MM.1S (cell line): ENCODE measurements at regions not wholly inside any gene's neighbourhood (a gene's known extent, or its start where the extent isn't known, plus 50 kb on each side); places are given as distances from the start of the nearest gene placed in this dataset.

Experiments
- DNase-seq: peaks from one replicate; pipeline ENCODE4 v3.0.0-alpha.2; 2015
- H2AFZ ChIP-seq: fragments of 300-600 bp; sonication (generic); 2 replicates; pipeline ENCODE4 v1.6.0; 2016; ENCODE audit warnings: antibody characterized with exemption, low read length
- H3F3A ChIP-seq: fragments of 300-600 bp; sonication (generic); 2 replicates; pipeline ENCODE4 v1.6.1; 2016; ENCODE audit warnings: mild to moderate bottlenecking, antibody characterized with exemption, low read length, moderate library complexity, mixed read lengths; ENCODE audit not compliant: insufficient read depth
- H3K27ac ChIP-seq: fragments of 300-600 bp; sonication (generic); 2 replicates; pipeline ENCODE4 v1.5.1; 2016; ENCODE audit warnings: mild to moderate bottlenecking, low read length
- H3K27me3 ChIP-seq: fragments of 300-600 bp; sonication (generic); replicated peaks from 2 replicates; pipeline ENCODE4 v1.6.0; 2016; ENCODE audit warnings: low read length; ENCODE audit not compliant: insufficient read depth
- H3K36me3 ChIP-seq: fragments of 300-600 bp; sonication (generic); replicated peaks from 2 replicates; pipeline ENCODE4 v1.6.1; 2016; ENCODE audit warnings: mild to moderate bottlenecking, low read length, mixed read lengths; ENCODE audit not compliant: insufficient read depth
- H3K4me1 ChIP-seq: fragments of 300-600 bp; sonication (generic); 2 replicates; pipeline ENCODE4 v1.6.1; 2016; ENCODE audit warnings: low read length, mixed read lengths
- H3K4me2 ChIP-seq: fragments of 300-600 bp; sonication (generic); 2 replicates; pipeline ENCODE4 v1.6.0; 2016; ENCODE audit warnings: low read depth, low read length
- H3K4me3 ChIP-seq: fragments of 300-600 bp; sonication (generic); 2 replicates; pipeline ENCODE4 v1.5.1; 2016; ENCODE audit warnings: low read length, mixed read lengths
- H3K79me2 ChIP-seq: fragments of 300-600 bp; sonication (generic); 2 replicates; pipeline ENCODE4 v1.6.1; 2016; ENCODE audit warnings: mixed run types, low read length, mixed read lengths
- H3K9ac ChIP-seq: fragments of 300-600 bp; sonication (generic); 2 replicates; pipeline ENCODE4 v1.6.1; 2016; ENCODE audit warnings: low read length, mixed read lengths
- H3K9me2 ChIP-seq: fragments of 300-600 bp; sonication (generic); replicated peaks from 2 replicates; pipeline ENCODE4 v1.6.1; 2016; ENCODE audit warnings: mild to moderate bottlenecking, low read length, mixed read lengths; ENCODE audit not compliant: insufficient read depth
- H3K9me3 ChIP-seq: fragments of 300-600 bp; sonication (generic); replicated peaks from 2 replicates; pipeline ENCODE4 v1.6.1; 2016; ENCODE audit warnings: mild to moderate bottlenecking, low read length, mixed read lengths; ENCODE audit not compliant: insufficient read depth
- H4K20me1 ChIP-seq: fragments of 300-600 bp; sonication (generic); 2 replicates; pipeline ENCODE4 v1.6.1; 2016; ENCODE audit warnings: mild to moderate bottlenecking, low read length, moderate library complexity, mixed read lengths; ENCODE audit not compliant: insufficient read depth
- CTCF ChIP-seq: fragments of 300-600 bp; sonication (generic); IDR thresholded peaks from 2 replicates; pipeline ENCODE4 v1.5.1; 2016; ENCODE audit warnings: antibody characterized with exemption, low read length, mixed read lengths
- EZH2 ChIP-seq: fragments of 300-600 bp; sonication (generic); optimal IDR thresholded peaks from 2 replicates; pipeline ENCODE3; 2017; ENCODE audit warnings: low read depth, mild to moderate bottlenecking, antibody characterized with exemption, low read length, mixed read lengths
- EZH2phosphoT487 ChIP-seq: fragments of 300-600 bp; sonication (generic); IDR thresholded peaks from 2 replicates; pipeline ENCODE4 v1.6.1; 2018; ENCODE audit warnings: antibody characterized with exemption, low read length

GRCh38 chr15:70465812-70466211 is 297.5 kb downstream of the UACA start:
- Histone ChIP-seq H3K4me2 (no peak overlapping the region), H3K4me3 (no peak overlapping the region), H4K20me1 (no peaks in the 10 kb centered on the region), H2AFZ (no peak overlapping the region), H3K9me3 (no peaks in the 10 kb centered on the region), H3K4me1 (peaks cover 23% of the 10 kb centered on the region), H3F3A (no peaks in the 10 kb centered on the region), H3K79me2 (no peaks in the 10 kb centered on the region), H3K9ac (no peak overlapping the region), H3K27me3 (no peaks in the 10 kb centered on the region), H3K36me3 (no peaks in the 10 kb centered on the region), H3K9me2 (no peaks in the 10 kb centered on the region), H3K27ac (no peak overlapping the region)
- DNase-seq = no peak
- TF ChIP-seq CTCF (no peak), EZH2phosphoT487 (no peak), EZH2 (no peak)

- H3K9me2 ChIP-seq = no peaks in the 10 kb centered on the region
- H3K27me3 ChIP-seq = no peaks in the 10 kb centered on the region
- DNase-seq = no peak
- H3K27ac ChIP-seq = no peak overlapping the region
- H3K36me3 ChIP-seq = no peaks in the 10 kb centered on the region
- H3F3A ChIP-seq = peaks cover 6% of the 10 kb centered on the region; the same call in 1 of the 2 replicates
- TF ChIP-seq CTCF = no peak
- no peak for TF ChIP-seq EZH2phosphoT487
- TF ChIP-seq EZH2 = no peak
- no peak overlapping the region for H3K4me3 ChIP-seq
- H3K79me2 ChIP-seq = no peaks in the 10 kb centered on the region
- H2AFZ ChIP-seq = no peak overlapping the region
- H3K4me2 ChIP-seq = no peak overlapping the region
- H3K4me1 ChIP-seq = peaks cover 38% of the 10 kb centered on the region
- no peak overlapping the region for H3K9ac ChIP-seq
- H3K9me3 ChIP-seq = no peaks in the 10 kb centered on the region
- H4K20me1 ChIP-seq = no peaks in the 10 kb centered on the region
Observed at GRCh38 chr15:70463453-70463834, 299.9 kb downstream of the UACA start.

GRCh38 chr15:70461992-70462391 is 301.4 kb downstream of the UACA start:
- no peak overlapping the region for H2AFZ ChIP-seq
- H3K4me2 ChIP-seq = no peak overlapping the region
- H3F3A ChIP-seq = peaks cover 6% of the 10 kb centered on the region; the same call in 1 of the 2 replicates
- no peak overlapping the region for H3K27ac ChIP-seq
- H3K9me2 ChIP-seq = no peaks in the 10 kb centered on the region
- TF ChIP-seq EZH2phosphoT487 (no peak), EZH2 (no peak), CTCF (no peak)
- no peaks in the 10 kb centered on the region for H3K36me3 ChIP-seq
- no peak overlapping the region for H3K9ac ChIP-seq
- H3K4me1 ChIP-seq = peaks cover 34% of the 10 kb centered on the region
- H3K9me3 ChIP-seq = no peaks in the 10 kb centered on the region
- H3K27me3 ChIP-seq = no peaks in the 10 kb centered on the region
- DNase-seq = no peak
- no peak overlapping the region for H3K4me3 ChIP-seq
- H4K20me1 ChIP-seq = no peaks in the 10 kb centered on the region
- no peaks in the 10 kb centered on the region for H3K79me2 ChIP-seq
